HCT116 (cell line): ENCODE measurements at regions not wholly inside any gene's neighbourhood (a gene's known extent, or its start where the extent isn't known, plus 50 kb on each side); places are given as distances from the start of the nearest gene placed in this dataset.

ENCODE experiments used
- ATAC-seq: fragments of 200-7000 bp; cut with Tn5 transposase; 2 replicates; pipeline ENCODE4 v1.9.1; 2020; ENCODE audit warnings: mild to moderate bottlenecking, moderate library complexity
- BruUV-seq: library from RNA; stranded (reverse); fragments of 400-500 nt; replicated peaks from 2 replicates; lab custom pipeline; 2021; lab: Mats Ljungman, UMichigan
- CTCF ChIA-PET: fragments of 300-600 bp; sonication (Branson Sonifier 250); formaldehyde crosslinking; loops from one replicate; lab custom pipeline; 2021; ENCODE audit warnings: antibody characterized with exemption; lab: Charles Lee
- POLR2A ChIA-PET: fragments of 300-600, 350-600 bp; sonication (Branson Sonifier 250); formaldehyde crosslinking; loops from one replicate; lab custom pipeline; 2021; ENCODE audit warnings: antibody characterized with exemption; lab: Charles Lee
- RAD21 ChIA-PET, 2 experiments: fragments of 300-600 bp; sonication (Branson Sonifier 250); formaldehyde crosslinking; loops; one replicate each; lab custom pipeline; 2023; ENCODE audit warnings: low total read pairs in 2 of 2; ENCODE audit not compliant: uncharacterized antibody in 2 of 2, unreplicated experiment in 2 of 2, low non-redundant PET in 1 of 2; lab: Charles Lee
- DNase-seq: peaks from one replicate; pipeline ENCODE4 v3.0.0-alpha.2; 2010; ENCODE audit warnings: low read depth, low spot score
- H2AFZ ChIP-seq: fragments of 200-600 bp; shearing (Covaris generic), sonication (generic); 2 replicates; pipeline ENCODE4 v1.6.1; 2017; ENCODE audit warnings: low read depth, mixed run types, mixed read lengths, antibody characterized with exemption, low read length; ENCODE audit not compliant: poor library complexity, severe bottlenecking
- H3K27ac ChIP-seq: 2 replicates; pipeline ENCODE4 v1.5.1; 2012; ENCODE audit warnings: low read depth, low read length
- H3K27me3 ChIP-seq: fragments of 200-600 bp; sonication (generic); 2 replicates; pipeline ENCODE4 v1.6.1; 2016; ENCODE audit warnings: mixed run types, low read length, mixed read lengths; ENCODE audit not compliant: insufficient read depth
- H3K36me3 ChIP-seq, 2 experiments: fragments of 200-500 bp in 1 of 2; fragments of 200-600 bp in 1 of 2; sonication (Bioruptor generic) in 1 of 2; sonication (generic) in 1 of 2; 2 replicates each; pipeline versions ENCODE4 v1.5.1 to v1.6.1; 2014 to 2016; ENCODE audit warnings: low read length in 2 of 2, inconsistent platforms in 1 of 2, mixed read lengths in 1 of 2, mixed run types in 1 of 2; ENCODE audit not compliant: insufficient read depth in 2 of 2, control insufficient read depth in 1 of 2
- H3K4me1 ChIP-seq, 2 experiments: fragments of 200-600 bp in 1 of 2; sonication (generic) in 1 of 2; 2 replicates each; pipeline versions ENCODE4 v1.5.1 to v1.6.1; 2012 to 2017; ENCODE audit warnings: low read length in 2 of 2, inconsistent platforms in 1 of 2, mild to moderate bottlenecking in 1 of 2, mixed read lengths in 1 of 2, mixed run types in 1 of 2, moderate library complexity in 1 of 2; ENCODE audit not compliant: insufficient read depth in 2 of 2, control insufficient read depth in 1 of 2
- H3K4me2 ChIP-seq: fragments of 200-600 bp; sonication (generic); 2 replicates; pipeline ENCODE4 v1.6.1; 2017; ENCODE audit warnings: mixed run types, low read length, mixed read lengths
- H3K4me3 ChIP-seq, 2 experiments: fragments of 200-600 bp in 1 of 2; sonication (generic) in 1 of 2; replicated peaks in 1 of 2; 2 replicates each; pipeline ENCODE4 v1.5.1; 2011 to 2016; ENCODE audit warnings: low read length in 2 of 2, control low read depth in 1 of 2, low read depth in 1 of 2, mild to moderate bottlenecking in 1 of 2, mixed read lengths in 1 of 2, mixed run types in 1 of 2
- H3K79me2 ChIP-seq: fragments of 200-600 bp; sonication (generic); 2 replicates; pipeline ENCODE4 v1.6.1; 2017; ENCODE audit warnings: mild to moderate bottlenecking, mixed run types, low read length, moderate library complexity, mixed read lengths; ENCODE audit not compliant: insufficient read depth
- H3K9ac ChIP-seq: fragments of 200-600 bp; sonication (generic); 2 replicates; pipeline ENCODE4 v1.6.1; 2016; ENCODE audit warnings: low read length, mixed read lengths
- H3K9me2 ChIP-seq: fragments of 200-600 bp; sonication (generic), shearing (Covaris generic); 2 replicates; pipeline ENCODE4 v1.6.1; 2017; ENCODE audit warnings: mixed run types, mild to moderate bottlenecking, moderate library complexity; ENCODE audit not compliant: insufficient read depth
- H3K9me3 ChIP-seq, 2 experiments: fragments of 200-500 bp in 1 of 2; fragments of 200-600 bp in 1 of 2; sonication (Bioruptor generic) in 1 of 2; sonication (generic) in 1 of 2; 2 replicates each; pipeline ENCODE4 v1.6.1; 2014 to 2017; ENCODE audit warnings: low read length in 2 of 2, mixed read lengths in 2 of 2, inconsistent platforms in 1 of 2, low read depth in 1 of 2, mild to moderate bottlenecking in 1 of 2, mixed run types in 1 of 2, moderate library complexity in 1 of 2; ENCODE audit not compliant: control insufficient read depth in 1 of 2, insufficient read depth in 1 of 2
- H4K20me1 ChIP-seq: fragments of 200-600 bp; sonication (generic), shearing (Covaris generic); 2 replicates; pipeline ENCODE4 v1.6.1; 2017; ENCODE audit warnings: mixed run types, mild to moderate bottlenecking, moderate library complexity; ENCODE audit not compliant: insufficient read depth
- CBX3 ChIP-seq: IDR thresholded peaks from 2 replicates; pipeline ENCODE4 v1.6.1; 2012; ENCODE audit warnings: low read depth
- EGR1 ChIP-seq: IDR thresholded peaks from 2 replicates; pipeline ENCODE4 v1.6.1; 2012; ENCODE audit warnings: low read depth
- EZH2 ChIP-seq: fragments of 200-600 bp; sonication (generic); IDR thresholded peaks from 2 replicates; pipeline ENCODE4 v1.6.1; 2017; ENCODE audit warnings: antibody characterized with exemption, mixed run types
- EZH2phosphoT487 ChIP-seq: fragments of 200-600 bp; IDR thresholded peaks from 2 replicates; pipeline ENCODE4 v1.6.1; 2018; ENCODE audit warnings: antibody characterized with exemption, borderline replicate concordance
- FOSL1 ChIP-seq: IDR thresholded peaks from 2 replicates; pipeline ENCODE4 v1.6.1; 2012; ENCODE audit warnings: low read depth
- POLR2A ChIP-seq: IDR thresholded peaks from 2 replicates; pipeline ENCODE4 v1.7.0; 2011; ENCODE audit warnings: borderline replicate concordance; ENCODE audit not compliant: insufficient read depth, insufficient read length; ENCODE audit errors: extremely low read depth
- RAD21 ChIP-seq: IDR thresholded peaks from 2 replicates; pipeline ENCODE4 v1.6.1; 2012; ENCODE audit warnings: low read depth, mild to moderate bottlenecking
- SIN3A ChIP-seq: IDR thresholded peaks from 2 replicates; pipeline ENCODE4 v1.6.1; 2012; ENCODE audit warnings: low read depth
- SP1 ChIP-seq: IDR thresholded peaks from 2 replicates; pipeline ENCODE4 v1.6.1; 2012; ENCODE audit warnings: low read depth
- SRF ChIP-seq: IDR thresholded peaks from 2 replicates; pipeline ENCODE4 v1.6.1; 2012; ENCODE audit warnings: low read depth
- TCF7L2 ChIP-seq: IDR thresholded peaks from 2 replicates; pipeline ENCODE4 v1.7.0; 2011; ENCODE audit warnings: borderline replicate concordance, inconsistent platforms; ENCODE audit not compliant: insufficient read depth, insufficient read length; ENCODE audit errors: extremely low read depth
- YY1 ChIP-seq: IDR thresholded peaks from 2 replicates; pipeline ENCODE4 v1.6.1; 2011; ENCODE audit warnings: low read length, low read depth, moderate library complexity, mild to moderate bottlenecking; ENCODE audit not compliant: insufficient replicate concordance; ENCODE audit errors: extremely low read depth
- ZFX ChIP-seq: fragments of 450-650 bp; IDR thresholded peaks from 2 replicates; pipeline ENCODE4 v1.6.1; 2017
- intact Hi-C: fragments of 100-400 bp; cut with micrococcal nuclease; formaldehyde crosslinking; loops from 2 replicates; pipeline ENCODE4 v1.10.0; 2022
- TF ChIP-seq, protein P1 (sequence below), 3 experiments: fragments of 200-600 bp in 1 of 3; sonication (generic) in 1 of 3; IDR thresholded peaks in 2 of 3; conservative IDR thresholded peaks in 1 of 3; 2 replicates each; pipeline ENCODE4 v1.5.1; 2012 to 2017; ENCODE audit warnings: low read depth in 2 of 3, low read length in 2 of 3, antibody characterized with exemption in 1 of 3, borderline replicate concordance in 1 of 3, control low read depth in 1 of 3, mild to moderate bottlenecking in 1 of 3, mixed read lengths in 1 of 3, mixed run types in 1 of 3, moderate library complexity in 1 of 3; ENCODE audit not compliant: insufficient read depth in 1 of 3
- TF ChIP-seq, protein P2 (sequence below): IDR thresholded peaks from 2 replicates; pipeline ENCODE4 v1.6.1; 2011; ENCODE audit warnings: mild to moderate bottlenecking, low read length, moderate library complexity; ENCODE audit not compliant: insufficient replicate concordance; ENCODE audit errors: extremely low read depth
- TF ChIP-seq, protein P3 (sequence below): IDR thresholded peaks from 2 replicates; pipeline ENCODE4 v1.6.1; 2012; ENCODE audit warnings: low read depth

DNA sequence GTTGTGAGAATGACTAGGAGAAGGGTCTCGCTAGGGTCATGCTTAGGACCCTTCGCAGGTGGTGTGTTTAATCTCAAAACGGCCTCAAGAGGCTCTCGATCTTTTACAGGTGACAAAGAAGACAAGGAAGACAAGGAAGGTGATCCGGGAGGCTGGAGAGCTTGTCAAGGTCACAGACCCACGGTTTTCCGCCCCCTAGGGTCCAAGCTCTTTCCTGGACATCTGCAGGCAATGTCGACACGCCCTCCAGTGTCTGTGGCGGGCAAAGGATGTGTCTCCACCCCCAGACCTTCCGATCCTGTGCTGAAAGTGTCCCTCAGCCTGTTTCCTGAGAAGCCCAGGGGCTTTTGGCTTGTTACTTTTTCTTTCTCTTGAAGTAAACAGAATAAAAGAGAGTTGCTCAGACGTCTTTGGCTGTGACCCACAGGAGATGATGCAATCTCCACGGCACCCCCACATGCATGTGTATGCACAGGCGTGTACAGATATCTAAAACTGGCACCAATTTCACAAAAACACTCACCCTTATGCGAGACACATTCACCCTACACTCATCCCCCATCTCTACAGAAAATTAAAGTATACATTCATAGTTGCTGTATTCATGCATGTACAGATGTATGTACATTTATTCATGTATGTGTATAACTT, 108.8 kb downstream of the KLF13 start:
- Histone ChIP-seq H3K9ac (no peak overlapping the region), H3K27me3 (no peaks in the 10 kb centered on the region), H3K4me2 (peak overlapping the region; percentile 50), H3K9me3 (no peaks in the 10 kb centered on the region), H3K27ac (no peak overlapping the region), H3K36me3 (no peaks in the 10 kb centered on the region), H3K4me3 (no peak overlapping the region)
- POLR2A ChIA-PET: interaction anchor here (1.0 to 1.2 kb wide), 2 partner anchors 106 to 220 kb away, joined by 3 read pairs; no protein-coding TSS in a partner anchor
- no TSS peak for BruUV-seq
- intact Hi-C loops: loop anchor here (10.0 kb wide), 1 partner anchor 221 kb away; no protein-coding TSS in a partner anchor
- RAD21 ChIA-PET: interaction anchor here (0.7 to 2.0 kb wide), 5 partner anchors 53 to 306 kb away, joined by 3 to 8 read pairs (median 3); no protein-coding TSS in a partner anchor
- TF ChIP-seq SIN3A: no peak
- no peak for TF ChIP-seq SP1
- TF ChIP-seq, protein P1, sequence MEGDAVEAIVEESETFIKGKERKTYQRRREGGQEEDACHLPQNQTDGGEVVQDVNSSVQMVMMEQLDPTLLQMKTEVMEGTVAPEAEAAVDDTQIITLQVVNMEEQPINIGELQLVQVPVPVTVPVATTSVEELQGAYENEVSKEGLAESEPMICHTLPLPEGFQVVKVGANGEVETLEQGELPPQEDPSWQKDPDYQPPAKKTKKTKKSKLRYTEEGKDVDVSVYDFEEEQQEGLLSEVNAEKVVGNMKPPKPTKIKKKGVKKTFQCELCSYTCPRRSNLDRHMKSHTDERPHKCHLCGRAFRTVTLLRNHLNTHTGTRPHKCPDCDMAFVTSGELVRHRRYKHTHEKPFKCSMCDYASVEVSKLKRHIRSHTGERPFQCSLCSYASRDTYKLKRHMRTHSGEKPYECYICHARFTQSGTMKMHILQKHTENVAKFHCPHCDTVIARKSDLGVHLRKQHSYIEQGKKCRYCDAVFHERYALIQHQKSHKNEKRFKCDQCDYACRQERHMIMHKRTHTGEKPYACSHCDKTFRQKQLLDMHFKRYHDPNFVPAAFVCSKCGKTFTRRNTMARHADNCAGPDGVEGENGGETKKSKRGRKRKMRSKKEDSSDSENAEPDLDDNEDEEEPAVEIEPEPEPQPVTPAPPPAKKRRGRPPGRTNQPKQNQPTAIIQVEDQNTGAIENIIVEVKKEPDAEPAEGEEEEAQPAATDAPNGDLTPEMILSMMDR (IDR thresholded peaks at IDR 0.05 in 2 of 3, conservative IDR thresholded peaks at IDR 0.05 in 1 of 3; ENCODE audit: borderline replicate concordance in 1 of 3, insufficient read depth in 1 of 3, low read depth in 2 of 3, low read length in 2 of 3): peak; percentile 75 to 98 (median 93)
- TF ChIP-seq, protein P2, sequence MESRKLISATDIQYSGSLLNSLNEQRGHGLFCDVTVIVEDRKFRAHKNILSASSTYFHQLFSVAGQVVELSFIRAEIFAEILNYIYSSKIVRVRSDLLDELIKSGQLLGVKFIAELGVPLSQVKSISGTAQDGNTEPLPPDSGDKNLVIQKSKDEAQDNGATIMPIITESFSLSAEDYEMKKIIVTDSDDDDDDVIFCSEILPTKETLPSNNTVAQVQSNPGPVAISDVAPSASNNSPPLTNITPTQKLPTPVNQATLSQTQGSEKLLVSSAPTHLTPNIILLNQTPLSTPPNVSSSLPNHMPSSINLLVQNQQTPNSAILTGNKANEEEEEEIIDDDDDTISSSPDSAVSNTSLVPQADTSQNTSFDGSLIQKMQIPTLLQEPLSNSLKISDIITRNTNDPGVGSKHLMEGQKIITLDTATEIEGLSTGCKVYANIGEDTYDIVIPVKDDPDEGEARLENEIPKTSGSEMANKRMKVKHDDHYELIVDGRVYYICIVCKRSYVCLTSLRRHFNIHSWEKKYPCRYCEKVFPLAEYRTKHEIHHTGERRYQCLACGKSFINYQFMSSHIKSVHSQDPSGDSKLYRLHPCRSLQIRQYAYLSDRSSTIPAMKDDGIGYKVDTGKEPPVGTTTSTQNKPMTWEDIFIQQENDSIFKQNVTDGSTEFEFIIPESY: no peak
- TF ChIP-seq TCF7L2: no peak
- TF ChIP-seq EZH2: no peak
- TF ChIP-seq ZFX: no peak
- TF ChIP-seq EGR1: peak; percentile 14; the same call in 1 of the 2 replicates
- no peak for TF ChIP-seq YY1
- TF ChIP-seq SRF: no peak
- peak; percentile 87 for TF ChIP-seq RAD21
- TF ChIP-seq CBX3: no peak
- TF ChIP-seq, protein P3, sequence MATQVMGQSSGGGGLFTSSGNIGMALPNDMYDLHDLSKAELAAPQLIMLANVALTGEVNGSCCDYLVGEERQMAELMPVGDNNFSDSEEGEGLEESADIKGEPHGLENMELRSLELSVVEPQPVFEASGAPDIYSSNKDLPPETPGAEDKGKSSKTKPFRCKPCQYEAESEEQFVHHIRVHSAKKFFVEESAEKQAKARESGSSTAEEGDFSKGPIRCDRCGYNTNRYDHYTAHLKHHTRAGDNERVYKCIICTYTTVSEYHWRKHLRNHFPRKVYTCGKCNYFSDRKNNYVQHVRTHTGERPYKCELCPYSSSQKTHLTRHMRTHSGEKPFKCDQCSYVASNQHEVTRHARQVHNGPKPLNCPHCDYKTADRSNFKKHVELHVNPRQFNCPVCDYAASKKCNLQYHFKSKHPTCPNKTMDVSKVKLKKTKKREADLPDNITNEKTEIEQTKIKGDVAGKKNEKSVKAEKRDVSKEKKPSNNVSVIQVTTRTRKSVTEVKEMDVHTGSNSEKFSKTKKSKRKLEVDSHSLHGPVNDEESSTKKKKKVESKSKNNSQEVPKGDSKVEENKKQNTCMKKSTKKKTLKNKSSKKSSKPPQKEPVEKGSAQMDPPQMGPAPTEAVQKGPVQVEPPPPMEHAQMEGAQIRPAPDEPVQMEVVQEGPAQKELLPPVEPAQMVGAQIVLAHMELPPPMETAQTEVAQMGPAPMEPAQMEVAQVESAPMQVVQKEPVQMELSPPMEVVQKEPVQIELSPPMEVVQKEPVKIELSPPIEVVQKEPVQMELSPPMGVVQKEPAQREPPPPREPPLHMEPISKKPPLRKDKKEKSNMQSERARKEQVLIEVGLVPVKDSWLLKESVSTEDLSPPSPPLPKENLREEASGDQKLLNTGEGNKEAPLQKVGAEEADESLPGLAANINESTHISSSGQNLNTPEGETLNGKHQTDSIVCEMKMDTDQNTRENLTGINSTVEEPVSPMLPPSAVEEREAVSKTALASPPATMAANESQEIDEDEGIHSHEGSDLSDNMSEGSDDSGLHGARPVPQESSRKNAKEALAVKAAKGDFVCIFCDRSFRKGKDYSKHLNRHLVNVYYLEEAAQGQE: no peak
- TF ChIP-seq FOSL1: no peak
- no peak for TF ChIP-seq POLR2A
- TF ChIP-seq EZH2phosphoT487: no peak
- TF ChIP-seq, all 23 proteins: peak for 3
- Histone ChIP-seq H3K4me1 (peaks cover 5 to 13% of the 10 kb centered on the region in 2 experiments), H2AFZ (peak overlapping the region; percentile 85), H4K20me1 (no peaks in the 10 kb centered on the region), H3K79me2 (no peaks in the 10 kb centered on the region), H3K9me2 (no peaks in the 10 kb centered on the region)
- ATAC-seq (peak; percentile 91), DNase-seq (peak; percentile 59)
- CTCF ChIA-PET: interaction anchor here (0.6 to 2.5 kb wide), 18 partner anchors 8 to 540 kb away, joined by 3 to 21 read pairs (median 5); partner anchors contain the start of gene KLF13
